Adipocyte (in vitro differentiated cells): ENCODE measurements at regions not wholly inside any gene's neighbourhood (a gene's known extent, or its start where the extent isn't known, plus 50 kb on each side); places are given as distances from the start of the nearest gene placed in this dataset.

ENCODE experiments used
- DNase-seq: peaks from one replicate; pipeline ENCODE4 v3.0.0-alpha.2; 2015; ENCODE audit warnings: low read depth
- H3K27me3 ChIP-seq: replicated peaks from 2 replicates; pipeline ENCODE4 v1.7.0; 2013; ENCODE audit warnings: mild to moderate bottlenecking, low read length, moderate library complexity; ENCODE audit not compliant: control insufficient read depth, insufficient read depth
- H3K36me3 ChIP-seq: 2 replicates; pipeline ENCODE4 v1.7.0; 2013; ENCODE audit warnings: low read length, mild to moderate bottlenecking, moderate library complexity; ENCODE audit not compliant: control insufficient read depth, insufficient read depth, severe bottlenecking
- H3K4me1 ChIP-seq: 2 replicates; pipeline ENCODE4 v1.7.0; 2013; ENCODE audit warnings: mild to moderate bottlenecking, low read length, moderate library complexity; ENCODE audit not compliant: control insufficient read depth, insufficient read depth
- H3K4me3 ChIP-seq: 2 replicates; pipeline ENCODE4 v1.7.0; 2013; ENCODE audit warnings: mild to moderate bottlenecking, low read length, moderate library complexity
- H3K9ac ChIP-seq: 2 replicates; pipeline ENCODE4 v1.7.0; 2013; ENCODE audit warnings: mild to moderate bottlenecking, low read length, moderate library complexity
- H3K9me3 ChIP-seq: 2 replicates; pipeline ENCODE4 v1.7.0; 2013; ENCODE audit warnings: mild to moderate bottlenecking, low read length, moderate library complexity; ENCODE audit not compliant: control insufficient read depth

- Histone ChIP-seq H3K4me3 (no peak overlapping the region), H3K9me3 (no peaks in the 10 kb centered on the region)
These were observed 806.6 kb downstream of the C6orf118 start for GRCh38 chr6:164502833-164503232.

GRCh38 chr6:164495882-164496495 is 813.4 kb downstream of the C6orf118 start:
- Histone ChIP-seq H3K4me1 (no peaks in the 10 kb centered on the region), H3K9me3 (no peaks in the 10 kb centered on the region), H3K27me3 (no peaks in the 10 kb centered on the region), H3K9ac (no peak overlapping the region), H3K4me3 (no peak overlapping the region), H3K36me3 (no peaks in the 10 kb centered on the region)
- DNase-seq: no peak

More at GRCh38 chr6:164502833-164503232, 806.6 kb downstream of the C6orf118 start:
- DNase-seq: no peak
- Histone ChIP-seq H3K27me3 (no peaks in the 10 kb centered on the region), H3K4me1 (no peaks in the 10 kb centered on the region), H3K36me3 (no peaks in the 10 kb centered on the region), H3K9ac (no peak overlapping the region)

DNA sequence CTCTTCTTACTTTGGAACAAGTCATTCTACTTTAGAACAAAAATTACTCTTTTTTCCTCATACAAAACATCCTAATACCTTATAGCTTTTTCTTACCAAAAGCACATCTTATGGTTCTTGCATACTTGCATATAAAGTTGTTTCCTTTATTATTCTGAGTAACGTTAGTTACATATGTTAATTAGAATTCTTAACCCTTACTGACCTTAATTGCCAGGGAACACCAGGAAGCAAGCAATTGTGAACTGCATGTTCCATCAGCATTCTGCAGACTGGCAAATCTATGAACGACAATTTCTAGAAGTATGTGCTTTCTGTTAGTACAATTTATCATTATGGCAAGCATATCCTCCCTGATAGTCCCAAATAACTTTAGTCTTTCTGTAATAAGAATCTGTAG is 831.0 kb downstream of the C6orf118 start:
- no peak overlapping the region for H3K9ac ChIP-seq
- H3K27me3 ChIP-seq: no peaks in the 10 kb centered on the region

GRCh38 chr6:164477790-164478189 is 831.6 kb downstream of the C6orf118 start:
- no peak overlapping the region for H3K9ac ChIP-seq
- peaks cover 5% of the 10 kb centered on the region for H3K4me1 ChIP-seq
- H3K9me3 ChIP-seq: no peaks in the 10 kb centered on the region
- no peaks in the 10 kb centered on the region for H3K36me3 ChIP-seq
- no peak overlapping the region for H3K4me3 ChIP-seq
- H3K27me3 ChIP-seq: no peaks in the 10 kb centered on the region
- DNase-seq: no peak

More for the DNA sequence above, 831.0 kb downstream of the C6orf118 start:
- Histone ChIP-seq H3K36me3 (no peaks in the 10 kb centered on the region), H3K4me3 (no peak overlapping the region), H3K4me1 (peaks cover 5% of the 10 kb centered on the region), H3K9me3 (no peaks in the 10 kb centered on the region)
- DNase-seq: no peak

DNA sequence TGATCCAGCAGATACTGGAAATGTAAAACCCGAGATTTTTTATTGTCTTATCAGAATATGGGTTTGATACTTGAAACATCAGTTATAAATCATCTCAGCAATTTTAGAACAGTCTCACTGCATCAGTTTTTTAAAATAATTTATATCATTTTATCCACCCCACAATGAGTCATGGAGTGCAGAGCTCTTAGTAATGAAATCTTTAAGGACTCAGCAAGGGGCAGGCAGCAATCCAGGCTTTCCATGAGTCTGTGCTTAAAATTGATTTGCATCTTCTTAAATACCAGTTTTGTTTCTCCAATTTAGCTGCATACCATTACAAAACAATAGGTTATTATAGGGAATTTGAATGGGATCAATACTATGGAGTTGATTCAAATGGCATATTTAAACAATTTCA is 832.3 kb downstream of the C6orf118 start:
- Histone ChIP-seq H3K27me3 (no peaks in the 10 kb centered on the region), H3K4me3 (no peak overlapping the region), H3K36me3 (no peaks in the 10 kb centered on the region), H3K9ac (no peak overlapping the region), H3K4me1 (peaks cover 5% of the 10 kb centered on the region), H3K9me3 (no peaks in the 10 kb centered on the region)
- no peak for DNase-seq

- Histone ChIP-seq H3K9ac (no peak overlapping the region), H3K27me3 (no peaks in the 10 kb centered on the region)
These were observed 840.0 kb downstream of the C6orf118 start for GRCh38 chr6:164469276-164469949.

DNA sequence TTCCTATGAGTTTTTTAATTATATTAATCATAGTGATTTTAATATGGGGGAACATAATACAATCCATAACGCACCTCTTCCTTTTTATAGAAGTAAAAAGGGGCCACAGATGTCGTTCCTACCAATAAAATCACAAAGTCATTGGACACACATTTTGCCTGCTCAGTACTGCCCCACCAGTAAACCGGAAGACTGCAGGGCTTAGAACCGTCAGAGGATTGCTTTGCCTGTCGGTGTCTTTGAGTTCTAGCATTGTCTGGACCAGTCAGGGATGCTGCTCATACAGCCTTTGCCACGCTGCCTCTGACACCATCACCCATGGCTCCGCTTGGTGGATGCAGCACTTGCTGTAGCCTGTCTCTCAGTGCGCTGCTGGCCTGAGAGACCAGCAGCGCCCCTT is 853.6 kb downstream of the C6orf118 start:
- no peaks in the 10 kb centered on the region for H3K9me3 ChIP-seq
- H3K4me1 ChIP-seq: no peaks in the 10 kb centered on the region
- no peak overlapping the region for H3K4me3 ChIP-seq
- no peak overlapping the region for H3K9ac ChIP-seq
- H3K36me3 ChIP-seq: no peaks in the 10 kb centered on the region
- H3K27me3 ChIP-seq: no peaks in the 10 kb centered on the region
- no peak for DNase-seq

More at GRCh38 chr6:164469276-164469949, 840.0 kb downstream of the C6orf118 start:
- no peaks in the 10 kb centered on the region for H3K9me3 ChIP-seq
- H3K4me1 ChIP-seq: no peaks in the 10 kb centered on the region
- no peaks in the 10 kb centered on the region for H3K36me3 ChIP-seq
- DNase-seq: no peak
- H3K4me3 ChIP-seq: no peak overlapping the region

DNA sequence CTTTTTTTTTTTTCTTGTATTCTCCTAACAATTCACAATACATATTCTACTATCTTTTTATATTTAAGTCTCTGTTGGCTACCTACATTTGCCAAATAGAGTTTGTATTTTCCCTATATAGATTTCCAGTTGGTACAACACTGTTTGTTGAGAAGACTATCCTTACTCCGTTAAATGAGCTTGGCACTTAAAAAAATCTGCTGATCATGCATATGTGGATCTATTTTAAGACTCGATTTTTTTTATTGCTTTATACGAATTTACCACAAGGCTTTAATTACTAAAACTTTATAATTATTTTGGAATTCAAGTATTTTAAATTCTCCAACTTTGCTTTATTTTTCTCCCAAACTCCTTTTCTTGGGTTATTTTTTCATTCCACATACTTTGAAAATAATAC is 855.6 kb downstream of the C6orf118 start:
- Histone ChIP-seq H3K9ac (no peak overlapping the region), H3K4me1 (no peaks in the 10 kb centered on the region), H3K27me3 (no peaks in the 10 kb centered on the region), H3K36me3 (no peaks in the 10 kb centered on the region), H3K9me3 (no peaks in the 10 kb centered on the region), H3K4me3 (no peak overlapping the region)
- no peak for DNase-seq

GRCh38 chr6:164442572-164442971 is 866.8 kb downstream of the C6orf118 start:
- Histone ChIP-seq H3K9me3 (peaks cover 11% of the 10 kb centered on the region), H3K4me1 (no peaks in the 10 kb centered on the region), H3K4me3 (no peak overlapping the region), H3K27me3 (no peaks in the 10 kb centered on the region), H3K9ac (no peak overlapping the region), H3K36me3 (no peaks in the 10 kb centered on the region)
- no peak for DNase-seq

DNA sequence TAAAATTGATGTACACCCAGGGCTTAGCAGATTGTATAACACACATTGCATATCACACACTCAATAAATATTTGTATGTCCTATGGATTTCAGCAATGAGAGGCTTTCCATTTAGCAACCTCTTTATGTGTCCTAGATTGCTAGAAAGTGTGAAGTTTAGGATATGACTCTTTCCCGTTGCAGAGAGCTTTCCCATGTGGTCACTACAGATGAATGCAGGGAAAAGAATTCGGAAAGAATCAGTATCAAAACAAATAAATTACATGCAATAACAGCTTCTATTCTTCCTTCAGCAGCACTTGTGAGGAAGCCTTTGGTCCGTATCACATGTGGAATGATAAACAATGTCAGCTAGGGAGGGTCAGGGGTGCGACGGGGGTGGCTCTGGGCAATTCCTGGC is 870.1 kb downstream of the C6orf118 start:
- no peak for DNase-seq

DNA sequence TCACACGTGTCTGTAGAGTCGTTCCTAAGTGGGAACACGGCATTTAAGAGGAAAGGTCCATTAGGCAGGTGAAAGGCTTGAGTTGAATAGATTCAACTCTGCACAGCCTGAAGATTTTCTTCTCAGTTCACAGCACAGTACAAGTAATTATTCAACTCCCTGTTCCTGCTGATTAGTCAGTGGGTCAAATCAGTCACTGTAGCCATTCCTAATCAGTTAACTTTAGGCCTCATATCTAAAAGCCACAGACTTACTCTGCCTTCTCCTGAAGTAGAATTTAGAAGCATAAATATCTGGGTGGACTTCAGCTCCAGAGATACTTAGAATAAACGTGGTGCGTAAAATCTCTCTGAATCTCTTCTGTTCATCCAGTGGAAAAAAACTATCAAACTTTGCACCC is 872.4 kb downstream of the C6orf118 start:
- Histone ChIP-seq H3K4me3 (no peak overlapping the region), H3K27me3 (no peaks in the 10 kb centered on the region), H3K4me1 (no peaks in the 10 kb centered on the region), H3K36me3 (no peaks in the 10 kb centered on the region), H3K9ac (no peak overlapping the region), H3K9me3 (no peaks in the 10 kb centered on the region)
- no peak for DNase-seq

More for the DNA sequence above, 870.1 kb downstream of the C6orf118 start:
- H3K27me3 ChIP-seq: no peaks in the 10 kb centered on the region
- H3K36me3 ChIP-seq: no peaks in the 10 kb centered on the region
- H3K9ac ChIP-seq: no peak overlapping the region
- no peak overlapping the region for H3K4me3 ChIP-seq
- H3K9me3 ChIP-seq: peaks cover 11% of the 10 kb centered on the region
- H3K4me1 ChIP-seq: no peaks in the 10 kb centered on the region
